ENCODE measurements at regions not wholly inside any gene's neighbourhood (a gene's known extent, or its start where the extent isn't known, plus 50 kb on each side); places are given as distances from the start of the nearest gene placed in this dataset.

DNA sequence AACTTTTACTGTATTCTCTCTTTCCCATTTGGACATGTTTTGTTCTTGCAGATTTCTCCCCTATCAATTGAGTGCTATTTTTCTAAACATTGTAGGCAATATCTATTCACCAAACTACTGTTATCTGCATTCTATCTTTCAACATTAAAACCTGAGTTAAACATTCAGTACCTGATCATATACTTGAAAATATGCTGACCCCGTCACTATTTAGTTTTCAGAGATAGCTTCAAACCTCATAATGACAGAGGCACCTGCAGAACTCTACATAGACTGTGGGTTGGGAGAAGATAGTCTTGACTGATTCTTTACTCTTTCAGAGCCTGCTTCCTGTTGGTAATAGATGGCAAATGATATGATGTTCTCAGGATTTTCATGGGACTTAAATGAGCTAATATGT is 965.7 kb upstream of the GOT2 start:
- intact Hi-C loops (cut with micrococcal nuclease; ENCODE audit: unreplicated experiment): no loop called here
- Histone ChIP-seq H3K27ac (no peak overlapping the region), H3K4me2 (no peak overlapping the region), H3K4me1 (replicated peaks; ENCODE audit: insufficient read depth) (no peaks in the 10 kb centered on the region), H3K27me3 (ENCODE audit: insufficient read depth, low read depth) (no peaks in the 10 kb centered on the region), H3K79me2 (ENCODE audit: low read depth) (no peaks in the 10 kb centered on the region), H3K9me2 (ENCODE audit: insufficient read depth) (no peaks in the 10 kb centered on the region), H3K36me3 (ENCODE audit: low read depth) (no peaks in the 10 kb centered on the region), H3K4me3 (no peak overlapping the region), H3K9me3 (ENCODE audit: insufficient read depth, low read depth) (no peaks in the 10 kb centered on the region), H3F3A (ENCODE audit: insufficient read depth, low read depth) (no peaks in the 10 kb centered on the region), H4K20me1 (ENCODE audit: insufficient read depth) (no peaks in the 10 kb centered on the region), H2AFZ (no peak overlapping the region)
- ChIA-PET CTCF (no interaction called here), POLR2A (ENCODE audit: unreplicated experiment) (no interaction called here)
- no peak for TF ChIP-seq EZH2 (IDR thresholded peaks at IDR 0.05; ENCODE audit: low read depth)
- TF ChIP-seq, protein P1, sequence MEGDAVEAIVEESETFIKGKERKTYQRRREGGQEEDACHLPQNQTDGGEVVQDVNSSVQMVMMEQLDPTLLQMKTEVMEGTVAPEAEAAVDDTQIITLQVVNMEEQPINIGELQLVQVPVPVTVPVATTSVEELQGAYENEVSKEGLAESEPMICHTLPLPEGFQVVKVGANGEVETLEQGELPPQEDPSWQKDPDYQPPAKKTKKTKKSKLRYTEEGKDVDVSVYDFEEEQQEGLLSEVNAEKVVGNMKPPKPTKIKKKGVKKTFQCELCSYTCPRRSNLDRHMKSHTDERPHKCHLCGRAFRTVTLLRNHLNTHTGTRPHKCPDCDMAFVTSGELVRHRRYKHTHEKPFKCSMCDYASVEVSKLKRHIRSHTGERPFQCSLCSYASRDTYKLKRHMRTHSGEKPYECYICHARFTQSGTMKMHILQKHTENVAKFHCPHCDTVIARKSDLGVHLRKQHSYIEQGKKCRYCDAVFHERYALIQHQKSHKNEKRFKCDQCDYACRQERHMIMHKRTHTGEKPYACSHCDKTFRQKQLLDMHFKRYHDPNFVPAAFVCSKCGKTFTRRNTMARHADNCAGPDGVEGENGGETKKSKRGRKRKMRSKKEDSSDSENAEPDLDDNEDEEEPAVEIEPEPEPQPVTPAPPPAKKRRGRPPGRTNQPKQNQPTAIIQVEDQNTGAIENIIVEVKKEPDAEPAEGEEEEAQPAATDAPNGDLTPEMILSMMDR (conservative IDR thresholded peaks at IDR 0.05): no peak
- DNase-seq: no peak
- no TSS peak for BruUV-seq (replicated peaks)

DNA sequence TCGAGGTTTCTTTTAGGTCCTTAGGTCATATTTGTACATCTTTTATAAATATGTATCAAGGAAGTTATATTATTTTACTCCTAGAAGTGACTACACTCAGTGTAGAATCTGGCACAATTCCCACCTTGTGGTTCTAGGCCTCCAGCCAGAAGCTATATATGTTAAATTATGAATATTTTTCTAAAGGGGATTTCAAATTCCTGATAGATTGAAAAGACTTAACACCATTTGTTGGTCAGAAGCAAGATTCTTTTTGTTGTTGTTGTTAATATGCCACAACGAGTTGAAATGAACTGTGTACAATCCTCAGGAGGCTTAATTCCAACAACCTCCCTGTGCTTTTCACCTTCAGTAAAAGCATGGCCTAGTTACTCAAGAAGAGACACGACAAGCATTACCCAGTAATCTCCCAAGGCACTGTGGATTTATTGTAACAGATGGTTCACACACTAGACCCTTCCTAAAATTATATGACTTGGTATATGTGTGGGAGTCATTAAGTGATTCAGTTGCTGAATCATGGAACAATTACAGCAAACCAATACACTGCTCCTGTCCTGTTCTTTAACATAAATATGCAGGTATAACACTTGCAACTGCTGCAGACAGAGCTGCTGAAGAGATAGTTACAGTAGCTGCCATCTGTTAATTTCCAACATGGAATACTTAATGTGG is 964.4 kb upstream of the GOT2 start:
- no peak overlapping the region for H2AFZ ChIP-seq
- ChIA-PET CTCF (no interaction called here), POLR2A (ENCODE audit: unreplicated experiment) (no interaction called here)
- no peaks in the 10 kb centered on the region for H3K4me1 ChIP-seq (replicated peaks; ENCODE audit: insufficient read depth)
- no peaks in the 10 kb centered on the region for H3K27me3 ChIP-seq (ENCODE audit: insufficient read depth, low read depth)
- H3K9me3 ChIP-seq (ENCODE audit: insufficient read depth, low read depth): no peaks in the 10 kb centered on the region
- no peaks in the 10 kb centered on the region for H3K36me3 ChIP-seq (ENCODE audit: low read depth)
- no peaks in the 10 kb centered on the region for H3F3A ChIP-seq (ENCODE audit: insufficient read depth, low read depth)
- no peak overlapping the region for H3K4me2 ChIP-seq
- no peaks in the 10 kb centered on the region for H3K79me2 ChIP-seq (ENCODE audit: low read depth)
- TF ChIP-seq, protein P1 (conservative IDR thresholded peaks at IDR 0.05): no peak
- TF ChIP-seq EZH2 (IDR thresholded peaks at IDR 0.05; ENCODE audit: low read depth): no peak
- no peak for DNase-seq
- BruUV-seq (replicated peaks): no TSS peak
- H4K20me1 ChIP-seq (ENCODE audit: insufficient read depth): no peaks in the 10 kb centered on the region
- intact Hi-C loops (cut with micrococcal nuclease; ENCODE audit: unreplicated experiment): no loop called here
- no peaks in the 10 kb centered on the region for H3K9me2 ChIP-seq (ENCODE audit: insufficient read depth)
- H3K27ac ChIP-seq: no peak overlapping the region
- H3K4me3 ChIP-seq: no peak overlapping the region

DNA sequence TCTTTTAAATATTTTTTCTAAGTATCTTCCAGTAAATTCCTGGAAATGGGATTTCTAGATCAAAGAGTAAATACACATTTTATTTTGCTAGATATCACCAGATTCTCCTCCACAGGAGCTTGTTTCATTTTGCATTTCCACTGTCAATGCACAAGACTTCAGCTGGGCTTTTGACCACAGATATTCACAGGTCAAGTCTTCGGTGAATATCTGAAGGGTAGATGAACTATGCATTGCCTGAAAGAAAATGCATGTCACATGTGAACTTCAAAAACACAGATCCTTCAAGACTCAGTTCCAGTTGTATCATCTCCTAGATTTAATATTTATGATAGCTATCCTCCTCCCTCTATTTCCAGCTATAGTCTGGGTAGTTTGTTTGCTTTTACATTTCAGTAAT is 963.6 kb upstream of the GOT2 start:
- Histone ChIP-seq H3K4me2 (no peak overlapping the region), H3F3A (ENCODE audit: insufficient read depth, low read depth) (no peaks in the 10 kb centered on the region), H3K9me3 (ENCODE audit: insufficient read depth, low read depth) (no peaks in the 10 kb centered on the region), H3K79me2 (ENCODE audit: low read depth) (no peaks in the 10 kb centered on the region), H3K27ac (no peak overlapping the region), H3K36me3 (ENCODE audit: low read depth) (no peaks in the 10 kb centered on the region), H3K9me2 (ENCODE audit: insufficient read depth) (no peaks in the 10 kb centered on the region), H3K4me1 (replicated peaks; ENCODE audit: insufficient read depth) (no peaks in the 10 kb centered on the region), H4K20me1 (ENCODE audit: insufficient read depth) (no peaks in the 10 kb centered on the region), H2AFZ (no peak overlapping the region), H3K27me3 (ENCODE audit: insufficient read depth, low read depth) (no peaks in the 10 kb centered on the region), H3K4me3 (no peak overlapping the region)
- CTCF ChIA-PET: no interaction called here
- POLR2A ChIA-PET (ENCODE audit: unreplicated experiment): no interaction called here
- DNase-seq: no peak
- no peak for TF ChIP-seq EZH2 (IDR thresholded peaks at IDR 0.05; ENCODE audit: low read depth)
- TF ChIP-seq, protein P1 (conservative IDR thresholded peaks at IDR 0.05): no peak
- BruUV-seq (replicated peaks): no TSS peak
- intact Hi-C loops (cut with micrococcal nuclease; ENCODE audit: unreplicated experiment): no loop called here

All from PC-9 (cell line).